ENCODE measurements at regions not wholly inside any gene's neighbourhood (a gene's known extent, or its start where the extent isn't known, plus 50 kb on each side); places are given as distances from the start of the nearest gene placed in this dataset.
"Not testable (repeated sequence)": the region's sequence is repeated elsewhere in the genome, so short reads cannot be mapped to it uniquely, and the experiment has no call there.

DNA sequence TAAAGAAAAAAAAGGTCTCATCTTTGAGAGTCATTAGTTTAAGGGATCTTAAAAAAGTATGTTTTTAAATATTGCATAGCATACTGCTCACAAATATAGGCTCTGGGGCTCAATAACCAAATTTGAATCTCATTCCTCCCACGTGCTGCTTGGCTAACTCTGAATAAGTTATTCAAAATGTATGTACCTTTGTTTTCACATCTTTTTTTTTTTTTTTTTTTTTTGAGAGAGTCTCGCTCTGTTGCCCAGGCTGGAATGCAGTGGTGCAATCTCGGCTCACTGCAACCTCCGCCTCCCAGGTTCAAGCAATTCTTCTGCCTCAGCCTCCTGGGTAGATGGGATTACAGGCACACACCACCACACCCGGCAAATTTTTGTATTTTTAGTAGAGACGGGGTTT, 335.6 kb downstream of the CRPPA start:
- not testable (repeated sequence) for DNase-seq

GRCh38 chr7:16084875-16085274, 336.5 kb downstream of the CRPPA start:
- DNase-seq: no peak

DNA sequence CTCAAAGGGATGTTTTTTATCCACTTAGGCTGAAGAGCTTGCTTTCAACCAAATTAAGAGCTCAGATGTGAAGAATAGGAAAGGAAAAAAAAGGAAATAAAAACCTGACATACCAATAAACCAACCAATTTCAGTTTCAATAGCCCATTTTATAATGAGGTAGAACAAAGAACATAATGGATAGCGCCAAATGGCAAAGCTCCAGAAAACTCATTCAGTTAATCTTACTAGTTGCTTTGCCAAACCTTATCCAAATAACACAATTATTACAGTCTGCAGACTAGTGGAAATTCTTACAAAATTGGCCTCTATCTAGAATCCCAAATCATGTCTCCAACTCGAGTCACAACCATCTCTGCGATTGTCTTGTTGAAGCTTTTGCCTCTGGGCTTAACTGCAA, 337.0 kb downstream of the CRPPA start:
- no peak for DNase-seq

DNA sequence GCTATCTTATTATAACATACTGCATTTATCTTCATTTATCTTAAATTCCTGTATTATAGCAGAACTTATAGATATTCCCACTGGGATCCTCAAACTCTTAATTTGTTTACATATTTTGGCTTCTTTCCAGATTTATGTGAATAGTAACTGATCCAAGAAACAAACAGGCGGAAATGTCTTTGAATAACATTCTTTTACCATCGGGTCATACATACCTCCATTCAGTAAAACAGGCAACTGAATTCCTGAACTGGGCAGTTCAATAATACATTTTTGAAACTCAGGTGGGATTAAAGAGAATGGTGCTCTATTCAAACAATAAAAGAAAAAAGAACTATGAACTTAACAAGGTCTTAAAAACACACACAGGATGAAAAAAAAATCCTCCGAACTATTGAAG, 337.4 kb downstream of the CRPPA start:
- no peak for DNase-seq

GRCh38 chr7:16080131-16080530, 341.2 kb downstream of the CRPPA start:
- no peak for DNase-seq

GRCh38 chr7:16079723-16080122, 341.6 kb downstream of the CRPPA start:
- DNase-seq: no peak

- peak in 1 of 2 donors; percentile 42 for DNase-seq
These were observed 343.0 kb downstream of the CRPPA start for GRCh38 chr7:16078076-16078952.

DNA sequence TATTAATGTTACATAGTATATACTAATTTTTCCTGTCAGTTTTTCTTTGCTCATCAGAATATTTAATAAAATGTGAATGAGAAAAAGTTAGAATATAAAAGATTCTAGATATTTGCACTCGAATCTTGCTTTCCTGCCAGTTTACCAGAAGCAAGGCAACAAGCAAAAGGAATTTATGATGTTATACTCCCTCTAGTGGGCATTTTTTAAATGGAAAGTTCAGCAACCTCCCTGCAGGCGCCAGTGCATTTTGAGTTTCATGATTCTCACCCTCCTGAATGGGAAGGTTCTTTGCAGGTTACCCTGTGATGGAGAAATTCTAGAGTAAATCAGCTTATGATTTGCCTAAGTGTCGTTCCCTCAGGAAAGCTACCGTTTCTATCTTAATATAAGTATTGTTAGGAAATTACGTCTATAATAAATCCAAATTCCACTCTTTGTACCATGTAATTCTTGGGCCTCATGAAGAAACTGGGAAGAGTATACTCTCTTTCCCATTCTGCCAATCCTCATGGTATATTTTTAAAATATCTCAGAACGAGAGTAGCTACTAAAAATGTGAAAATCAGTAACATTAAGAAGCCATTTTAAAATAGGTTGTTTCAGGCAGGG, 350.0 kb downstream of the CRPPA start:
- DNase-seq: peak in 1 of 2 donors; percentile 44

DNA sequence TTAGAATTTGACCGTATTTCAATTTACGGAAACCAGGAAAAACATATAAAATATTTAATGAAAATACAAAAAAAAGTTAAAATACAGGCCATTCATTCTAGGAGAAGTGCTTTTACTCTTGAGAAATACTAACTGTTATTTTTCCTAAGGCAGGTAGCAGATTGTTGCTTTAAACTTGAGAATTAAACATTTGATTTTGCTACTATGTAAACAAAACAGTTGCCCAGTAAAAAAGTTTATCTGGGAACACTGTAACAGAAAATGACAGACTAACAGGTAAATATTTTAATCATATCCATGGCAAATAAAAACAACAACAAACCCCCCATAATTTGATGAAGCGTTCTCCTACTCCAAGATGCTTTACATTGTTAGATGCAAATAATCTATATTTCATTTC, 350.5 kb downstream of the CRPPA start:
- no peak for DNase-seq

GRCh38 chr7:16069998-16070397, 351.3 kb downstream of the CRPPA start:
- no peak for DNase-seq

DNA sequence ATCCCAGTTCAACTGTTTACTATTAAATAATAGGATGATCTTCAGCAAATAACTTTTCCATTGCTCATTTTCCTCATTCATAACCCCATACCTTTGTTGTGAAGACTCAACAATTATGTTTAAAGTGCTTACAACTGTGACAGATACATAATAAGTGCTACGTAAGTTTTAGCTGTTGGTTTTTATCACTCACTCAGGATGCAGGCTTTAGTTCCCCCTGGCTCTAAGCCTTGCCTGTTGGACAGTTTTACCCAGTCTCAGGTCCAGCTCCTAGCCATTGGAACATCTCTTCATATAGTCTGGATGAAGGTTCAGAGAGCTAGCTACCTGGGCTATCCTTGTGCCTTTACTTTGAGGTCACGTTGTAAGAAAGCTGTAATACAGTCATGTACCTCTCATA, 353.2 kb downstream of the CRPPA start:
- no peak for DNase-seq

GRCh38 chr7:16067711-16068110, 353.6 kb downstream of the CRPPA start:
- DNase-seq: no peak

DNA sequence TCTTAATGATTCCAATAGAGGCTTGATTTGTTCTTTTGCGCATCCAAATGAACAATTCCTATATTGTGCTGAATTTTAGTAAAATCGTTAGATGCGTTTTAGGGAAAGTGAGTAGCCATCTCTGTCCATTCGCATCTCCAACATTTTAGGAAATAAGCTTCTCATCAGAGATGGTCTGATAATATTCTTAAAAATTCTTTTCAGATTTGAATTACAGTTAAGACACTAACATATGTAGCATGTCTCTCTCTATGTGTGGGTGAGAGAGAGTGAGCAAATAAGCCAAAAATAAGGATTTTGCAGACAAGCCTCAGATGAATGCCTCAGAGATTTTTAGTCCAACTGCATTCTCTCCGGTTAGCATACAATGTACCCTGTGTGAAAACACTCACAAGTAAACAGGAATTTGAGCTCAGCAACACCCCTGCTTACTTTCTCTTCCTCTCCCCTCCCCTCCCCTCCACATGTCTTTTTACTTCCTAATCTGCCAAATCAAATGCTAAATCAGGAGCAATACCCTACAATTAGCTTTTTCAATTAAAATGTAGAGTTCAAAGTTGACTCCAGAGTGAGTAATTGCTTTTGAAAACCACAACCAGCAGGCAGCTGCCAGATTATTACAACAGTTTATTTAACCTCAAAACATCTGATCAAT, 354.4 kb downstream of the CRPPA start:
- DNase-seq: no peak

DNA sequence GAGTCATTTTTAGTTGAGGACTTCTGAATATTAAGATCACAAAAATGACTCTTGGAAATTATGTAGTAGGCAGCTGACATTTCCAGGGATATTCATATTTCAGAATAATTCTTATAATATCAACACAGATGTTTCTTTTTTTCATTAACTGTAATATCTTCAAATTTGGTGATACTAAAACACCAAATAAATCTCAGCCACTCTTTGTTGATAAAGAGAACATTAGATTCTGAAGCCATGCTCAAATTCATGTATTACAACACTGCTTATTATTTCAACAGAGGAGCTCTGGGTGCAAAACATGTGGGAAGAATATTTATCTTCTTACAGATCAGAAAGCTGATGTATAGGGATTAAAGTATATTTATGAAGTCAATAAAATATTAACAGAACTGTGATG, 355.4 kb downstream of the CRPPA start:
- no peak for DNase-seq

- no peak for DNase-seq
These were observed 357.3 kb downstream of the CRPPA start for GRCh38 chr7:16063716-16064675.

GRCh38 chr7:16063221-16063620, 358.1 kb downstream of the CRPPA start:
- DNase-seq: no peak

DNA sequence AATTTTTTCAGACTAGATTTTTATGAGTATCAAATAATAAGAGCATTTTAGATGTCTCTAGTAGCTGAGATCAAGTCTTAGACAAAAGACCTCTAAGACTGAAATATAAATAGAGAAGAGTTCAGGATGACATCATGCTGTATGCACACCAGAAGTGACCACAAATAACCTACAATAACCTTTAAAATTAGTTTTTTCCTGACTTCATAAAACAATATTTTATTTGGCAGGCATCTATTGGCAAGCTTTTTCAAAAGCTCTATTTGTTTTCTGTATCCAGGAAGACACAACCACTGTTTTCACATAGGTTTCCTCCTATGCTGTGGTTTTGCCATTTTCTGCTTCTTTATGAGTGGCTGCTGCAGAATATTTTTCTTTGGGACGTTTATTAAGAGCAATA, 359.1 kb downstream of the CRPPA start:
- DNase-seq: no peak

- DNase-seq: no peak
These were observed 359.7 kb downstream of the CRPPA start for GRCh38 chr7:16061630-16062029.

DNA sequence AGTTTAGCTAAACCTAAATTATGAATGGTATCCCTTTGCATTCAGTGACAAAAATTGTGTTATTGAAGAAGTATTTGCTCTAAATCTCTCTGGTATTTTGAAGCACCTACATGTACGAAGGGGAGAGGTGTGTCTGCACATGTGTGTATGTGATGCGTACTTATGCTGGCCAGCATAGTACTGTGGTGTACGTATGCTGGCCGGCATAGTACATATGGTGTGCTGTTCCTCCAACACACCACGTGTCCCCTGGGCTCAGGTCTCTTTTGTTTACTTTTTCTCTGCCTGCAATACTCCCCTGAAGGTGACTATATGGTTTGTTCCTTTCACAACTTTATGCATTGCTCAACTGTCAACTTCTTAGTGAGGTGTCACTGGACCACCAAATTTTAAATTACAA, 360.3 kb downstream of the CRPPA start:
- DNase-seq: no peak

GRCh38 chr7:16060502-16060901, 360.8 kb downstream of the CRPPA start:
- no peak for DNase-seq

GRCh38 chr7:16055263-16055976, 365.9 kb downstream of the CRPPA start:
- DNase-seq: no peak
